ENCODE measurements at regions not wholly inside any gene's neighbourhood (a gene's known extent, or its start where the extent isn't known, plus 50 kb on each side); places are given as distances from the start of the nearest gene placed in this dataset.

DNA sequence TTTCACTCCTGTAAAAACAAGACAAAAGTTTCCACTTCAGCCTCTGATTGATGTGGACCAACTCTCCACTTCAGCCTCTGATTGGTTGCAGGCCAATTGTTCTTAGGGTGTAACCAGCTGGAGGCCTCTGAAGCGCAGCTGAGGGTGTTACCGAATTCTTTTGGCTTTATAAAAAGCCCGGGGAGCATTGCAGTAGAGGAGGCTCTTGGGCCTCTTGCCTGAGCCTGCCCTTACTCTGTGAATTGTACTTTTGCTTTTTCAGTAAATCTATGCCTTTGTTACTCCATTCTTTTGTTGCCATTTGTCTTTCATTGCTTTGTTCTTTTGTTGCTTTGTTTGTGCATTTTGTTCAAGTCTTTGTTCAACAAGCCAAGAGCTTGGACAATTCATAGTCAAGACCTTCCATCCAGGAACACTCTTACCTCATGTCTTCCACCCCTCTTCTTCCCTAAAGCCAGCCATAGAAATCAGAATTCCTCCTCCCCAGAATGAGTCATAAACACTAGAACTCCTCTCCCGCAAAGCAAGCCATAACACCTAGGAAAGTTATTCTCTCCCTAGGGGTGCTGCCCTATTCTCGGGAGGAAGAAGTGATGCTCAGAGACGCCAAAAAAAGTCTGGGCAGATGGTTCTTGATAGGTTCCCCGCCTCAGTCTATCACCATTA, 53.5 kb upstream of the ARMC3 start:
- TF ChIP-seq ATF3 (IDR thresholded peaks at IDR 0.05), result no peak
- no peak for TF ChIP-seq YY1 (IDR thresholded peaks at IDR 0.05)
- TF ChIP-seq MAX (IDR thresholded peaks at IDR 0.05), result no peak
- TF ChIP-seq FOXA1 (IDR thresholded peaks at IDR 0.05), result no peak
- no peak for TF ChIP-seq EGR1 (IDR thresholded peaks at IDR 0.05; ENCODE audit: low read depth in 2 of 2)
- no peak for TF ChIP-seq NR2F2 (IDR thresholded peaks at IDR 0.05)
- TF ChIP-seq, protein P1, sequence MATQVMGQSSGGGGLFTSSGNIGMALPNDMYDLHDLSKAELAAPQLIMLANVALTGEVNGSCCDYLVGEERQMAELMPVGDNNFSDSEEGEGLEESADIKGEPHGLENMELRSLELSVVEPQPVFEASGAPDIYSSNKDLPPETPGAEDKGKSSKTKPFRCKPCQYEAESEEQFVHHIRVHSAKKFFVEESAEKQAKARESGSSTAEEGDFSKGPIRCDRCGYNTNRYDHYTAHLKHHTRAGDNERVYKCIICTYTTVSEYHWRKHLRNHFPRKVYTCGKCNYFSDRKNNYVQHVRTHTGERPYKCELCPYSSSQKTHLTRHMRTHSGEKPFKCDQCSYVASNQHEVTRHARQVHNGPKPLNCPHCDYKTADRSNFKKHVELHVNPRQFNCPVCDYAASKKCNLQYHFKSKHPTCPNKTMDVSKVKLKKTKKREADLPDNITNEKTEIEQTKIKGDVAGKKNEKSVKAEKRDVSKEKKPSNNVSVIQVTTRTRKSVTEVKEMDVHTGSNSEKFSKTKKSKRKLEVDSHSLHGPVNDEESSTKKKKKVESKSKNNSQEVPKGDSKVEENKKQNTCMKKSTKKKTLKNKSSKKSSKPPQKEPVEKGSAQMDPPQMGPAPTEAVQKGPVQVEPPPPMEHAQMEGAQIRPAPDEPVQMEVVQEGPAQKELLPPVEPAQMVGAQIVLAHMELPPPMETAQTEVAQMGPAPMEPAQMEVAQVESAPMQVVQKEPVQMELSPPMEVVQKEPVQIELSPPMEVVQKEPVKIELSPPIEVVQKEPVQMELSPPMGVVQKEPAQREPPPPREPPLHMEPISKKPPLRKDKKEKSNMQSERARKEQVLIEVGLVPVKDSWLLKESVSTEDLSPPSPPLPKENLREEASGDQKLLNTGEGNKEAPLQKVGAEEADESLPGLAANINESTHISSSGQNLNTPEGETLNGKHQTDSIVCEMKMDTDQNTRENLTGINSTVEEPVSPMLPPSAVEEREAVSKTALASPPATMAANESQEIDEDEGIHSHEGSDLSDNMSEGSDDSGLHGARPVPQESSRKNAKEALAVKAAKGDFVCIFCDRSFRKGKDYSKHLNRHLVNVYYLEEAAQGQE (IDR thresholded peaks at IDR 0.05), result no peak
- TF ChIP-seq HNF4G (IDR thresholded peaks at IDR 0.05), result no peak
- TF ChIP-seq CTCF (IDR thresholded peaks at IDR 0.05; ENCODE audit: low read depth, low read length, missing input control), result no peak
- no peak for TF ChIP-seq JUND (IDR thresholded peaks at IDR 0.05)
- TF ChIP-seq GABPA (IDR thresholded peaks at IDR 0.05 in 1 of 2, conservative IDR thresholded peaks at IDR 0.05 in 1 of 2), result no peak
- TF ChIP-seq ZBTB33 (IDR thresholded peaks at IDR 0.05), result no peak
- no peak for TF ChIP-seq HNF4A (conservative IDR thresholded peaks at IDR 0.05)
- no peak for TF ChIP-seq RXRA (IDR thresholded peaks at IDR 0.05)
- TF ChIP-seq RAD21 (IDR thresholded peaks at IDR 0.05), result no peak
- no peak for TF ChIP-seq FOXA2 (IDR thresholded peaks at IDR 0.05)
- TF ChIP-seq SP1 (IDR thresholded peaks at IDR 0.05), result no peak
- TF ChIP-seq TAF1 (conservative IDR thresholded peaks at IDR 0.05), result no peak
- 91% methylated on average over 7 of the region's 7 CpGs for WGBS
- Histone ChIP-seq H3K9me3 (ENCODE audit: control insufficient read depth in 4 of 4, low read length in 3 of 4) (no peaks in the 10 kb centered on the region), H3K4me3 (ENCODE audit: low read depth in 1 of 3, low read length in 3 of 3) (no peak overlapping the region), H3K9ac (ENCODE audit: low read depth in 1 of 2, low read length in 2 of 2) (no peak overlapping the region), H3K4me1 (ENCODE audit: control insufficient read depth in 4 of 4, insufficient read depth in 4 of 4, low read length in 3 of 4) (no peaks in the 10 kb centered on the region), H3K27me3 (ENCODE audit: control insufficient read depth in 4 of 4, insufficient read depth in 4 of 4, low read length in 3 of 4) (peaks cover 0 to 4% (median 0%) of the 10 kb centered on the region in 4 donors), H3K27ac (ENCODE audit: low read depth in 1 of 2, low read length in 2 of 2) (no peak overlapping the region), H3K36me3 (ENCODE audit: control insufficient read depth in 4 of 4, insufficient read depth in 3 of 4, low read depth in 1 of 4, low read length in 3 of 4) (no peaks in the 10 kb centered on the region)
- DNase-seq (ENCODE audit: low spot score), result no peak
